ENCODE measurements at regions not wholly inside any gene's neighbourhood (a gene's known extent, or its start where the extent isn't known, plus 50 kb on each side); places are given as distances from the start of the nearest gene placed in this dataset.

- no peak overlapping the region for H3K27ac ChIP-seq (ENCODE audit: insufficient read depth, low read depth, low read length)
- no peaks in the 10 kb centered on the region for H3K9me3 ChIP-seq (replicated peaks; ENCODE audit: control insufficient read depth, insufficient read depth, low read length)
- POLR2A ChIA-PET = no interaction called here
- intact Hi-C loops (cut with micrococcal nuclease) (no loop called here), dilution Hi-C loops (cut with MboI; ENCODE audit: extremely low pct_ligation_motif_present, low sequenced_read_pairs) (no loop called here)
- no peaks in the 10 kb centered on the region for H3K79me2 ChIP-seq (ENCODE audit: control insufficient read depth, insufficient read depth, low read length)
- no peak overlapping the region for H3K9ac ChIP-seq (replicated peaks; ENCODE audit: extremely low read depth, insufficient read depth, low read length)
- DNase-seq (ENCODE audit: low read depth, low spot score) = no peak
- no peaks in the 10 kb centered on the region for H3K27me3 ChIP-seq (ENCODE audit: control insufficient read depth in 2 of 2, insufficient read depth in 2 of 2, low read length in 2 of 2)
- no peak overlapping the region for H3K4me3 ChIP-seq (replicated peaks in 1 of 3; ENCODE audit: insufficient read depth in 1 of 3, low read depth in 1 of 3, low read length in 3 of 3)
- no peaks in the 10 kb centered on the region for H3K9me1 ChIP-seq (replicated peaks; ENCODE audit: control insufficient read depth, extremely low read depth, insufficient read depth, low read length)
- H3K36me3 ChIP-seq (ENCODE audit: control insufficient read depth in 2 of 2, extremely low read depth in 1 of 2, insufficient read depth in 2 of 2, low read length in 2 of 2) = no peaks in the 10 kb centered on the region
- no peak overlapping the region for H3K4me2 ChIP-seq (ENCODE audit: insufficient read depth, low read length)
- FAIRE-seq = no peak
- peaks cover 7% of the 10 kb centered on the region for H3K4me1 ChIP-seq (ENCODE audit: control insufficient read depth, extremely low read depth, insufficient read depth, low read length)
- TF ChIP-seq FOS (IDR thresholded peaks at IDR 0.05; ENCODE audit: borderline replicate concordance, insufficient read depth, low read length) (no peak), POLR2A (IDR thresholded peaks at IDR 0.05; ENCODE audit: low read depth, low read length) (no peak), MAX (IDR thresholded peaks at IDR 0.05; ENCODE audit: insufficient read depth, insufficient read length) (no peak)
- CTCF ChIA-PET = interaction anchor here (1.1 kb wide), 1 partner anchor 9 kb away, joined by 3 read pairs; no protein-coding TSS in a partner anchor
- no peak overlapping the region for H2AFZ ChIP-seq (ENCODE audit: low read depth, low read length)
- H4K20me1 ChIP-seq (replicated peaks; ENCODE audit: control insufficient read depth, extremely low read depth, insufficient read depth, low read length) = no peaks in the 10 kb centered on the region
- BruUV-seq (replicated peaks) = no TSS peak
These were observed 156.5 kb upstream of the LPP start for GRCh38 chr3:187997490-187997889.

- Histone ChIP-seq H4K20me1 (replicated peaks; ENCODE audit: control insufficient read depth, extremely low read depth, insufficient read depth, low read length) (no peaks in the 10 kb centered on the region), H2AFZ (ENCODE audit: low read depth, low read length) (no peak overlapping the region), H3K4me1 (ENCODE audit: control insufficient read depth, extremely low read depth, insufficient read depth, low read length) (peaks cover 7% of the 10 kb centered on the region), H3K9ac (replicated peaks; ENCODE audit: extremely low read depth, insufficient read depth, low read length) (no peak overlapping the region), H3K27ac (ENCODE audit: insufficient read depth, low read depth, low read length) (no peak overlapping the region), H3K79me2 (ENCODE audit: control insufficient read depth, insufficient read depth, low read length) (no peaks in the 10 kb centered on the region), H3K4me3 (replicated peaks in 1 of 3; ENCODE audit: insufficient read depth in 1 of 3, low read depth in 1 of 3, low read length in 3 of 3) (no peak overlapping the region), H3K27me3 (ENCODE audit: control insufficient read depth in 2 of 2, insufficient read depth in 2 of 2, low read length in 2 of 2) (no peaks in the 10 kb centered on the region), H3K36me3 (ENCODE audit: control insufficient read depth in 2 of 2, extremely low read depth in 1 of 2, insufficient read depth in 2 of 2, low read length in 2 of 2) (no peaks in the 10 kb centered on the region), H3K9me1 (replicated peaks; ENCODE audit: control insufficient read depth, extremely low read depth, insufficient read depth, low read length) (no peaks in the 10 kb centered on the region), H3K9me3 (replicated peaks; ENCODE audit: control insufficient read depth, insufficient read depth, low read length) (no peaks in the 10 kb centered on the region), H3K4me2 (ENCODE audit: insufficient read depth, low read length) (no peak overlapping the region)
- CTCF ChIA-PET = no interaction called here
- POLR2A ChIA-PET = no interaction called here
- BruUV-seq (replicated peaks) = no TSS peak
- intact Hi-C loops (cut with micrococcal nuclease) = no loop called here
- FAIRE-seq (no peak), DNase-seq (ENCODE audit: low read depth, low spot score) (no peak)
- dilution Hi-C loops (cut with MboI; ENCODE audit: extremely low pct_ligation_motif_present, low sequenced_read_pairs) = no loop called here
- TF ChIP-seq POLR2AphosphoS5 (IDR thresholded peaks at IDR 0.05; ENCODE audit: insufficient read depth, low read depth, low read length) (no peak), MYC (IDR thresholded peaks at IDR 0.05; ENCODE audit: low read depth, low read length) (no peak), EZH2 (IDR thresholded peaks at IDR 0.05; ENCODE audit: borderline replicate concordance, low read depth, low read length, severe bottlenecking) (no peak), MAX (IDR thresholded peaks at IDR 0.05; ENCODE audit: insufficient read depth, insufficient read length) (no peak), FOS (IDR thresholded peaks at IDR 0.05; ENCODE audit: borderline replicate concordance, insufficient read depth, low read length) (no peak), CTCF (IDR thresholded peaks at IDR 0.05; ENCODE audit: extremely low read depth in 1 of 2, insufficient read depth in 1 of 2, low read depth in 1 of 2, low read length in 2 of 2) (no peak), JUN (IDR thresholded peaks at IDR 0.05; ENCODE audit: borderline replicate concordance, insufficient read depth, insufficient read length, low read depth) (no peak), POLR2A (IDR thresholded peaks at IDR 0.05; ENCODE audit: low read depth, low read length) (no peak), GATA2 (IDR thresholded peaks at IDR 0.05; ENCODE audit: insufficient read depth, insufficient read length, low read depth, low read length) (no peak)
These were observed 155.9 kb upstream of the LPP start for GRCh38 chr3:187997946-187998561.
